GM12878 (cell line): ENCODE measurements at regions not wholly inside any gene's neighbourhood (a gene's known extent, or its start where the extent isn't known, plus 50 kb on each side); places are given as distances from the start of the nearest gene placed in this dataset.

Experiments used
- ATAC-seq: fragments of 200-7000 bp; cut with Tn5 transposase; 3 replicates; pipeline ENCODE4 v1.9.1; 2020; ENCODE audit warnings: mild to moderate bottlenecking, moderate library complexity
- BruUV-seq: library from RNA; stranded (reverse); fragments of 400-500 nt; replicated peaks from 2 replicates; lab custom pipeline; 2021; lab: Mats Ljungman, UMichigan
- CTCF ChIA-PET: fragments of 300-600 bp; sonication (Branson Sonifier 250); formaldehyde crosslinking; extraction: SDS; loops from one replicate; lab custom pipeline; 2021; ENCODE audit warnings: inconsistent platforms; lab: Yijun Ruan, JAX
- POLR2A ChIA-PET: fragments of 350-600 bp; formaldehyde crosslinking; extraction: SDS; loops from one replicate; lab custom pipeline; 2021; ENCODE audit warnings: inconsistent platforms; lab: Charles Lee
- RAD21 ChIA-PET: fragments of 300-600 bp; sonication (Branson Sonifier 250); formaldehyde crosslinking; loops from one replicate; lab custom pipeline; 2023; ENCODE audit warnings: antibody characterized with exemption; ENCODE audit not compliant: unreplicated experiment; lab: Charles Lee
- SMC1A ChIA-PET: fragments of 300-600 bp; sonication (Branson Sonifier 250); formaldehyde crosslinking; loops from one replicate; lab custom pipeline; 2023; ENCODE audit not compliant: unreplicated experiment, uncharacterized antibody; lab: Charles Lee
- DNase-seq: peaks from one replicate; pipeline ENCODE4 v3.0.0-alpha.2; 2011; ENCODE audit warnings: low read depth, low spot score
- FAIRE-seq: peaks from 3 replicates; lab custom pipeline; 2011; peaks lifted over from hg19 to GRCh38; lab: Jason Lieb, UNC
- H2AFZ ChIP-seq: 2 replicates; pipeline ENCODE4 v1.6.0; 2011; ENCODE audit warnings: low read depth, low read length, control low read depth; ENCODE audit not compliant: control insufficient read depth
- H3K27ac ChIP-seq: 2 replicates; pipeline ENCODE4 v1.5.1; 2011; ENCODE audit warnings: control low read depth; ENCODE audit not compliant: control insufficient read depth, insufficient read depth
- H3K27me3 ChIP-seq, 2 experiments: replicated peaks in 1 of 2; 2 replicates each; pipeline versions ENCODE4 v1.6.0 to v1.6.1; 2011; ENCODE audit warnings: low read length in 1 of 2; ENCODE audit not compliant: control insufficient read depth in 2 of 2, insufficient read depth in 2 of 2
- H3K36me3 ChIP-seq, 2 experiments: 2 replicates each; pipeline ENCODE4 v1.5.1; 2011; ENCODE audit warnings: low read length in 1 of 2; ENCODE audit not compliant: control insufficient read depth in 2 of 2, insufficient read depth in 2 of 2
- H3K4me1 ChIP-seq: 2 replicates; pipeline ENCODE4 v1.6.1; 2011; ENCODE audit warnings: mild to moderate bottlenecking, low read length, moderate library complexity, mixed read lengths; ENCODE audit not compliant: control insufficient read depth, insufficient read depth
- H3K4me2 ChIP-seq: 2 replicates; pipeline ENCODE4 v1.6.0; 2011; ENCODE audit warnings: control low read depth; ENCODE audit not compliant: control insufficient read depth, insufficient read depth
- H3K4me3 ChIP-seq: fragments of 200-600 bp; sonication (generic); 2 replicates; pipeline ENCODE4 v1.5.1; 2016
- H3K79me2 ChIP-seq: 2 replicates; pipeline ENCODE4 v1.6.0; 2011; ENCODE audit warnings: low read length; ENCODE audit not compliant: control insufficient read depth, insufficient read depth
- H3K9ac ChIP-seq: 2 replicates; pipeline ENCODE4 v1.8.0; 2011; ENCODE audit warnings: low read length, control low read depth, mixed read lengths; ENCODE audit not compliant: control insufficient read depth, insufficient read depth
- H3K9me3 ChIP-seq: replicated peaks from 3 replicates; pipeline ENCODE4 v1.5.1; 2011; ENCODE audit warnings: mild to moderate bottlenecking, low read length; ENCODE audit not compliant: control insufficient read depth, insufficient read depth
- H4K20me1 ChIP-seq: 2 replicates; pipeline ENCODE4 v1.6.0; 2011; ENCODE audit not compliant: control insufficient read depth, insufficient read depth
- CEBPB ChIP-seq, 2 experiments: fragments of 150-350 bp in 1 of 2; IDR thresholded peaks; 2 replicates each; pipeline ENCODE4 v1.6.1; 2012 to 2014; ENCODE audit warnings: low read depth in 2 of 2, low read length in 2 of 2, borderline replicate concordance in 1 of 2, inconsistent platforms in 1 of 2
- CREB1 ChIP-seq: IDR thresholded peaks from 2 replicates; pipeline ENCODE4 v1.6.1; 2012; ENCODE audit warnings: low read depth, mild to moderate bottlenecking, inconsistent platforms
- GABPA ChIP-seq: IDR thresholded peaks from 2 replicates; pipeline ENCODE4 v1.6.1; 2014; ENCODE audit warnings: antibody characterized with exemption, low read depth, mild to moderate bottlenecking, inconsistent platforms
- IKZF1 ChIP-seq: fragments of 450-650 bp; conservative IDR thresholded peaks from 2 replicates; pipeline ENCODE4 v1.6.1; 2017; ENCODE audit warnings: antibody characterized with exemption, mild to moderate bottlenecking
- KAT2A ChIP-seq: conservative IDR thresholded peaks from 2 replicates; pipeline ENCODE4 v1.6.1; 2011; ENCODE audit warnings: low read depth, low read length; ENCODE audit not compliant: control insufficient read depth
- MTA2 ChIP-seq: fragments of 450-650 bp; IDR thresholded peaks from 2 replicates; pipeline ENCODE4 v1.6.1; 2016; ENCODE audit warnings: low read depth, mild to moderate bottlenecking, moderate library complexity
- PAX5 ChIP-seq: IDR thresholded peaks from 2 replicates; pipeline ENCODE4 v1.6.1; 2011; ENCODE audit warnings: low read depth, low read length, borderline replicate concordance
- SIN3A ChIP-seq: IDR thresholded peaks from 2 replicates; pipeline ENCODE4 v1.6.1; 2012; ENCODE audit warnings: low read depth, low read length, improper control_type of control experiment
- SMAD1 ChIP-seq: fragments of 450-650 bp; IDR thresholded peaks from 2 replicates; pipeline ENCODE4 v1.6.1; 2018; ENCODE audit warnings: mild to moderate bottlenecking, low read depth; ENCODE audit not compliant: partially characterized antibody
- SUZ12 ChIP-seq: fragments of 200-600 bp; sonication (generic); IDR thresholded peaks from one replicate; pipeline ENCODE4 v1.6.1; 2018; ENCODE audit warnings: antibody characterized with exemption, mild to moderate bottlenecking; ENCODE audit not compliant: unreplicated experiment
- YBX1 ChIP-seq: fragments of 450-650 bp; IDR thresholded peaks from 2 replicates; pipeline ENCODE4 v1.6.1; 2016; ENCODE audit warnings: antibody characterized with exemption
- ZNF207 ChIP-seq: fragments of 450-650 bp; IDR thresholded peaks from 2 replicates; pipeline ENCODE4 v1.6.1; 2014; ENCODE audit warnings: antibody characterized with exemption, mild to moderate bottlenecking, borderline replicate concordance
- ZNF274 ChIP-seq: IDR thresholded peaks from one replicate; pipeline ENCODE4 v1.8.0; 2011; ENCODE audit not compliant: insufficient read length, insufficient read depth
- WGBS: methylation state at CpG from one replicate; pipeline ENCODE4 v1.1.6; 2016; ENCODE audit warnings: low lambda C conversion rate; ENCODE audit not compliant: insufficient replicate concordance, insufficient coverage; ENCODE audit errors: missing lambda C conversion rate; 5-methylcytosine and 5-hydroxymethylcytosine counted together
- in situ Hi-C: fragments of 300-500 bp; cut with MboI; formaldehyde crosslinking; loops from 9 replicates; pipeline ENCODE4 v1.14.3; 2018; ENCODE audit warnings: mixed read lengths
- intact Hi-C: fragments of 100-400 bp; cut with micrococcal nuclease; formaldehyde crosslinking; loops from one replicate; pipeline ENCODE4 v1.14.2; 2022; ENCODE audit not compliant: unreplicated experiment
- TF ChIP-seq, protein P1 (sequence below): fragments of 450-650 bp; formaldehyde crosslinking; IDR thresholded peaks from 2 replicates; pipeline ENCODE4 v1.5.0; 2022; ENCODE audit warnings: mild to moderate bottlenecking, missing genetic modification characterization
- TF ChIP-seq, protein P2 (sequence below): fragments of 450-650 bp; IDR thresholded peaks from 2 replicates; pipeline ENCODE4 v1.6.1; 2018; ENCODE audit warnings: mild to moderate bottlenecking, low read depth, moderate library complexity; ENCODE audit not compliant: partially characterized antibody

DNA sequence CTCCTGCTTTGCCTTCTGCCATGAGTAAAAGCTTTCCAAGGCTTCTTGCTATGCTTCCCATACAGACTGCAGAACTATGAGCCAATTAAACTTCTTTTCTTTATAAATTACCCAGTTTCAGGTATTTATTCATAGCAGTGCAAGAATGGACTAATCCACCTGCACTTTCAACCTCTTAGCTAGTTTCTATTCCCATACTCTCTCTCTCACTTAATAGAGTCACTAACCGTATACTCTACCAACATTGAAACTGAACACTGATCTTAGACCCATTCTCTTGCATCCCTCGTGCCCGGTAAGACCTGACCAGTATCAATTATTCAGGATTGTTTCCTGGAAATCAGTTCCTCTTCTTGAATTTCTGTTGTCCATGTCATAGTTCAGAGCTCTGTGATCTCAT lies 92.7 kb upstream of the TMC3 start:
- no peak for FAIRE-seq
- no peak overlapping the region for H2AFZ ChIP-seq
- H3K9me3 ChIP-seq, result no peaks in the 10 kb centered on the region
- H3K4me1 ChIP-seq, result no peaks in the 10 kb centered on the region
- CTCF ChIA-PET, result interaction anchor here (1.1 kb wide), 1 partner anchor 11 kb away, joined by 4 read pairs; no protein-coding TSS in a partner anchor
- RAD21 ChIA-PET, result no interaction called here
- no peak overlapping the region for H3K4me3 ChIP-seq
- no peak overlapping the region for H3K4me2 ChIP-seq
- in situ Hi-C loops, result no loop called here
- ATAC-seq, result no peak
- TF ChIP-seq, protein P1, sequence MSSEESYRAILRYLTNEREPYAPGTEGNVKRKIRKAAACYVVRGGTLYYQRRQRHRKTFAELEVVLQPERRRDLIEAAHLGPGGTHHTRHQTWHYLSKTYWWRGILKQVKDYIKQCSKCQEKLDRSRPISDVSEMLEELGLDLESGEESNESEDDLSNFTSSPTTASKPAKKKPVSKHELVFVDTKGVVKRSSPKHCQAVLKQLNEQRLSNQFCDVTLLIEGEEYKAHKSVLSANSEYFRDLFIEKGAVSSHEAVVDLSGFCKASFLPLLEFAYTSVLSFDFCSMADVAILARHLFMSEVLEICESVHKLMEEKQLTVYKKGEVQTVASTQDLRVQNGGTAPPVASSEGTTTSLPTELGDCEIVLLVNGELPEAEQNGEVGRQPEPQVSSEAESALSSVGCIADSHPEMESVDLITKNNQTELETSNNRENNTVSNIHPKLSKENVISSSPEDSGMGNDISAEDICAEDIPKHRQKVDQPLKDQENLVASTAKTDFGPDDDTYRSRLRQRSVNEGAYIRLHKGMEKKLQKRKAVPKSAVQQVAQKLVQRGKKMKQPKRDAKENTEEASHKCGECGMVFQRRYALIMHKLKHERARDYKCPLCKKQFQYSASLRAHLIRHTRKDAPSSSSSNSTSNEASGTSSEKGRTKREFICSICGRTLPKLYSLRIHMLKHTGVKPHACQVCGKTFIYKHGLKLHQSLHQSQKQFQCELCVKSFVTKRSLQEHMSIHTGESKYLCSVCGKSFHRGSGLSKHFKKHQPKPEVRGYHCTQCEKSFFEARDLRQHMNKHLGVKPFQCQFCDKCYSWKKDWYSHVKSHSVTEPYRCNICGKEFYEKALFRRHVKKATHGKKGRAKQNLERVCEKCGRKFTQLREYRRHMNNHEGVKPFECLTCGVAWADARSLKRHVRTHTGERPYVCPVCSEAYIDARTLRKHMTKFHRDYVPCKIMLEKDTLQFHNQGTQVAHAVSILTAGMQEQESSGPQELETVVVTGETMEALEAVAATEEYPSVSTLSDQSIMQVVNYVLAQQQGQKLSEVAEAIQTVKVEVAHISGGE, result no peak
- no peak for TF ChIP-seq ZNF274
- TF ChIP-seq SMAD1, result no peak
- TF ChIP-seq, protein P2, sequence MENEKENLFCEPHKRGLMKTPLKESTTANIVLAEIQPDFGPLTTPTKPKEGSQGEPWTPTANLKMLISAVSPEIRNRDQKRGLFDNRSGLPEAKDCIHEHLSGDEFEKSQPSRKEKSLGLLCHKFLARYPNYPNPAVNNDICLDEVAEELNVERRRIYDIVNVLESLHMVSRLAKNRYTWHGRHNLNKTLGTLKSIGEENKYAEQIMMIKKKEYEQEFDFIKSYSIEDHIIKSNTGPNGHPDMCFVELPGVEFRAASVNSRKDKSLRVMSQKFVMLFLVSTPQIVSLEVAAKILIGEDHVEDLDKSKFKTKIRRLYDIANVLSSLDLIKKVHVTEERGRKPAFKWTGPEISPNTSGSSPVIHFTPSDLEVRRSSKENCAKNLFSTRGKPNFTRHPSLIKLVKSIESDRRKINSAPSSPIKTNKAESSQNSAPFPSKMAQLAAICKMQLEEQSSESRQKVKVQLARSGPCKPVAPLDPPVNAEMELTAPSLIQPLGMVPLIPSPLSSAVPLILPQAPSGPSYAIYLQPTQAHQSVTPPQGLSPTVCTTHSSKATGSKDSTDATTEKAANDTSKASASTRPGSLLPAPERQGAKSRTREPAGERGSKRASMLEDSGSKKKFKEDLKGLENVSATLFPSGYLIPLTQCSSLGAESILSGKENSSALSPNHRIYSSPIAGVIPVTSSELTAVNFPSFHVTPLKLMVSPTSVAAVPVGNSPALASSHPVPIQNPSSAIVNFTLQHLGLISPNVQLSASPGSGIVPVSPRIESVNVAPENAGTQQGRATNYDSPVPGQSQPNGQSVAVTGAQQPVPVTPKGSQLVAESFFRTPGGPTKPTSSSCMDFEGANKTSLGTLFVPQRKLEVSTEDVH, result no peak
- TF ChIP-seq CREB1, result no peak
- no peak for TF ChIP-seq ZNF207
- TF ChIP-seq PAX5, result no peak
- TF ChIP-seq GABPA, result no peak
- no peak for TF ChIP-seq IKZF1
- no peak for TF ChIP-seq SIN3A
- TF ChIP-seq SUZ12, result no peak
- no peak for TF ChIP-seq KAT2A
- no peak for TF ChIP-seq YBX1
- TF ChIP-seq CEBPB (IDR thresholded peaks at IDR 0.05; ENCODE audit: borderline replicate concordance in 1 of 2, low read depth in 2 of 2, low read length in 2 of 2), result no peak
- no peak for TF ChIP-seq MTA2
- POLR2A ChIA-PET, result no interaction called here
- no peaks in the 10 kb centered on the region for H4K20me1 ChIP-seq
- no peak for DNase-seq
- no peak overlapping the region for H3K9ac ChIP-seq
- no TSS peak for BruUV-seq
- H3K79me2 ChIP-seq, result no peaks in the 10 kb centered on the region
- H3K27ac ChIP-seq, result no peak overlapping the region
- SMC1A ChIA-PET, result interaction anchor here (1.1 kb wide), 1 partner anchor 11 kb away, joined by 3 read pairs; no protein-coding TSS in a partner anchor
- intact Hi-C loops, result no loop called here
- H3K36me3 ChIP-seq, result no peaks in the 10 kb centered on the region
- no peaks in the 10 kb centered on the region; a peak in 1 of 4 replicates for H3K27me3 ChIP-seq
- WGBS, result 34% methylated on average over 3 of the region's 3 CpGs
